Mammary epithelial cell (primary cell): ENCODE measurements at regions not wholly inside any gene's neighbourhood (a gene's known extent, or its start where the extent isn't known, plus 50 kb on each side); places are given as distances from the start of the nearest gene placed in this dataset.

ENCODE experiments used
- CTCF ChIP-seq, 2 donors: IDR thresholded peaks in 1 of 2; conservative IDR thresholded peaks in 1 of 2; 2 replicates each; pipeline ENCODE4 v1.5.1; 2011 to 2012; ENCODE audit warnings: inconsistent platforms in 2 of 2, low read length in 2 of 2, mild to moderate bottlenecking in 2 of 2, control low read depth in 1 of 2, low read depth in 1 of 2; ENCODE audit not compliant: insufficient read depth in 1 of 2; ENCODE audit errors: extremely low read depth in 1 of 2
- EZH2 ChIP-seq: IDR thresholded peaks from 2 replicates; pipeline ENCODE4 v1.6.1; 2012; ENCODE audit warnings: low read length, inconsistent platforms, borderline replicate concordance

- TF ChIP-seq CTCF (conservative IDR thresholded peaks at IDR 0.05 in 1 of 2, IDR thresholded peaks at IDR 0.05 in 1 of 2; ENCODE audit: extremely low read depth in 1 of 2, insufficient read depth in 1 of 2, low read depth in 1 of 2, low read length in 2 of 2) (no peak), EZH2 (no peak)
These were observed 579.4 kb upstream of the ID2 start for GRCh38 chr2:8102470-8102869.
